ENCODE measurements at regions not wholly inside any gene's neighbourhood (a gene's known extent, or its start where the extent isn't known, plus 50 kb on each side); places are given as distances from the start of the nearest gene placed in this dataset.

- no peak for TF ChIP-seq PREB (CRISPR knock-in tag; IDR thresholded peaks at IDR 0.05; ENCODE audit: borderline replicate concordance)
- no peak for TF ChIP-seq GABPB1 (CRISPR knock-in tag; IDR thresholded peaks at IDR 0.05)
Measured at GRCh38 chr1:55673416-55673815, 458.3 kb upstream of the USP24 start (continued).

DNA sequence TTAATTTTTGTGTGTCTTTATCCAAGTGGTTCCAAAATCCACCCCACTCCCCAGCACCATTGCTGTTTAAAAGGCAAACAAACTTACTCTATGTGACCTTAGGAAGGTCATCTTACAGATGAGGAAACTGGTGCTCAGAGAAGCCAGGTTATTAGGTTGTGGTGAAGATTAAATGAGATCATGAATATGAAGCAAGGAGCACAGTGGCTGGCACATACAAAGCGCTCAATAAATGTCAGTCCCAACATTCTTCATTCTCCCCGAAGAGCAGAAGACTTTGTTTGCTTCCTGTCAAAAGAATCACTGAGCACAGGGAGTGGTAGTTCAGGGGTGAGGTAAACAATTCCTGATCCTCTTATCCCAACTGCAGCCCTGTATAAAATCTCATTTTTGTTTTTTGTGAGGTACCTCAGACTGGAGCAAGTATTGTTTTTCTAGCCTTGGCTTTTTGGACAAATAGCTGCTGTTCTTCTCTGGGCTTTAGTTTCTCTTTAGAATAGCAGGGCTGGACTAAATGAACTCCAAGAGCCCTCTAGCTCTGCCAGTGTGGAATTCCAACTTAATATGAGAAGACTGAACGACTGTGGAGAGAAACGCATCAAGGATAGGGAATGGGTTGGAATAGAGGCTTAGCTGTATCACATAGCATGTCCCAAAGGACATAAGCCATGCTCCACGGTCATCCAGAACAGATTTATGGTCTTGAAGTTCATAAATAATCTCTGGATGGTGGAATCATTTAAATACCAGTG, 455.3 kb upstream of the USP24 start:
- TF ChIP-seq E2F4 (CRISPR knock-in tag; IDR thresholded peaks at IDR 0.05; ENCODE audit: borderline replicate concordance, low read depth), result no peak
- ATAC-seq (no peak), DNase-seq (ENCODE audit: low spot score) (no peak)
- Mint-ChIP-seq H3K27me3 (ENCODE audit: low read depth) (no peaks in the 10 kb centered on the region), H3K36me3 (no peaks in the 10 kb centered on the region), H3K4me1 (no peaks in the 10 kb centered on the region), H3K4me3 (no peak overlapping the region), H3K27ac (no peak overlapping the region), H3K9me3 (no peaks in the 10 kb centered on the region)
- CTCF ChIA-PET, result no interaction called here
- POLR2A ChIA-PET, result no interaction called here

DNA sequence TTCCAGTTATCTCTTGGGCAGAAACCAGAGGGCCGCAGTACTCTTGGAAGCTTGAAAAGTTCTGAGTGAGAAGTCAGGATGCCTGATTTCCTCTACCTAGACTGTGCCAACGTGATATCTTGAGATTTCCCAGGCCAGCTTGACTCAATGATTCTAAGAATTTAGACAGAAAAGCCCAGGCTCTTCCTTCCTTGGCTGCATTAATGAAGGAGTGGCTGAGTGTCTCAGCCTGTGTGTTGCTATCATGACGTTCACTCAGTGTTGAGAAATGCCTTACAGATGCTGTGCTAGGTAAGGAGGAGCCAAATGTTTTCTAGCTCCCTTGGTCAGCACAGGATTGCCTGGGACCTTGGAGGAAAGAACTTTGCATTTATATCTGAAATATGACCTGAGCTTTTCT, 454.1 kb upstream of the USP24 start:
- Mint-ChIP-seq H3K4me1 (no peaks in the 10 kb centered on the region), H3K36me3 (no peaks in the 10 kb centered on the region), H3K9me3 (no peaks in the 10 kb centered on the region), H3K27ac (no peak overlapping the region), H3K27me3 (ENCODE audit: low read depth) (no peaks in the 10 kb centered on the region), H3K4me3 (no peak overlapping the region)
- DNase-seq (ENCODE audit: low spot score), result no peak
- TF ChIP-seq CREM (CRISPR knock-in tag; IDR thresholded peaks at IDR 0.05) (no peak), MXD4 (CRISPR knock-in tag; IDR thresholded peaks at IDR 0.05; ENCODE audit: borderline replicate concordance) (no peak), ESRRA (CRISPR knock-in tag; IDR thresholded peaks at IDR 0.05; ENCODE audit: borderline replicate concordance) (no peak), ZNF423 (CRISPR knock-in tag; IDR thresholded peaks at IDR 0.05) (no peak), ZNF671 (CRISPR knock-in tag; IDR thresholded peaks at IDR 0.05) (no peak), FOXK1 (CRISPR knock-in tag; IDR thresholded peaks at IDR 0.05) (no peak), ATF1 (CRISPR knock-in tag; IDR thresholded peaks at IDR 0.05) (no peak)
- TF ChIP-seq, protein P1, sequence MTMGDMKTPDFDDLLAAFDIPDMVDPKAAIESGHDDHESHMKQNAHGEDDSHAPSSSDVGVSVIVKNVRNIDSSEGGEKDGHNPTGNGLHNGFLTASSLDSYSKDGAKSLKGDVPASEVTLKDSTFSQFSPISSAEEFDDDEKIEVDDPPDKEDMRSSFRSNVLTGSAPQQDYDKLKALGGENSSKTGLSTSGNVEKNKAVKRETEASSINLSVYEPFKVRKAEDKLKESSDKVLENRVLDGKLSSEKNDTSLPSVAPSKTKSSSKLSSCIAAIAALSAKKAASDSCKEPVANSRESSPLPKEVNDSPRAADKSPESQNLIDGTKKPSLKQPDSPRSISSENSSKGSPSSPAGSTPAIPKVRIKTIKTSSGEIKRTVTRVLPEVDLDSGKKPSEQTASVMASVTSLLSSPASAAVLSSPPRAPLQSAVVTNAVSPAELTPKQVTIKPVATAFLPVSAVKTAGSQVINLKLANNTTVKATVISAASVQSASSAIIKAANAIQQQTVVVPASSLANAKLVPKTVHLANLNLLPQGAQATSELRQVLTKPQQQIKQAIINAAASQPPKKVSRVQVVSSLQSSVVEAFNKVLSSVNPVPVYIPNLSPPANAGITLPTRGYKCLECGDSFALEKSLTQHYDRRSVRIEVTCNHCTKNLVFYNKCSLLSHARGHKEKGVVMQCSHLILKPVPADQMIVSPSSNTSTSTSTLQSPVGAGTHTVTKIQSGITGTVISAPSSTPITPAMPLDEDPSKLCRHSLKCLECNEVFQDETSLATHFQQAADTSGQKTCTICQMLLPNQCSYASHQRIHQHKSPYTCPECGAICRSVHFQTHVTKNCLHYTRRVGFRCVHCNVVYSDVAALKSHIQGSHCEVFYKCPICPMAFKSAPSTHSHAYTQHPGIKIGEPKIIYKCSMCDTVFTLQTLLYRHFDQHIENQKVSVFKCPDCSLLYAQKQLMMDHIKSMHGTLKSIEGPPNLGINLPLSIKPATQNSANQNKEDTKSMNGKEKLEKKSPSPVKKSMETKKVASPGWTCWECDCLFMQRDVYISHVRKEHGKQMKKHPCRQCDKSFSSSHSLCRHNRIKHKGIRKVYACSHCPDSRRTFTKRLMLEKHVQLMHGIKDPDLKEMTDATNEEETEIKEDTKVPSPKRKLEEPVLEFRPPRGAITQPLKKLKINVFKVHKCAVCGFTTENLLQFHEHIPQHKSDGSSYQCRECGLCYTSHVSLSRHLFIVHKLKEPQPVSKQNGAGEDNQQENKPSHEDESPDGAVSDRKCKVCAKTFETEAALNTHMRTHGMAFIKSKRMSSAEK (CRISPR knock-in tag; IDR thresholded peaks at IDR 0.05; ENCODE audit: borderline replicate concordance), result no peak
- TF ChIP-seq, protein P2, sequence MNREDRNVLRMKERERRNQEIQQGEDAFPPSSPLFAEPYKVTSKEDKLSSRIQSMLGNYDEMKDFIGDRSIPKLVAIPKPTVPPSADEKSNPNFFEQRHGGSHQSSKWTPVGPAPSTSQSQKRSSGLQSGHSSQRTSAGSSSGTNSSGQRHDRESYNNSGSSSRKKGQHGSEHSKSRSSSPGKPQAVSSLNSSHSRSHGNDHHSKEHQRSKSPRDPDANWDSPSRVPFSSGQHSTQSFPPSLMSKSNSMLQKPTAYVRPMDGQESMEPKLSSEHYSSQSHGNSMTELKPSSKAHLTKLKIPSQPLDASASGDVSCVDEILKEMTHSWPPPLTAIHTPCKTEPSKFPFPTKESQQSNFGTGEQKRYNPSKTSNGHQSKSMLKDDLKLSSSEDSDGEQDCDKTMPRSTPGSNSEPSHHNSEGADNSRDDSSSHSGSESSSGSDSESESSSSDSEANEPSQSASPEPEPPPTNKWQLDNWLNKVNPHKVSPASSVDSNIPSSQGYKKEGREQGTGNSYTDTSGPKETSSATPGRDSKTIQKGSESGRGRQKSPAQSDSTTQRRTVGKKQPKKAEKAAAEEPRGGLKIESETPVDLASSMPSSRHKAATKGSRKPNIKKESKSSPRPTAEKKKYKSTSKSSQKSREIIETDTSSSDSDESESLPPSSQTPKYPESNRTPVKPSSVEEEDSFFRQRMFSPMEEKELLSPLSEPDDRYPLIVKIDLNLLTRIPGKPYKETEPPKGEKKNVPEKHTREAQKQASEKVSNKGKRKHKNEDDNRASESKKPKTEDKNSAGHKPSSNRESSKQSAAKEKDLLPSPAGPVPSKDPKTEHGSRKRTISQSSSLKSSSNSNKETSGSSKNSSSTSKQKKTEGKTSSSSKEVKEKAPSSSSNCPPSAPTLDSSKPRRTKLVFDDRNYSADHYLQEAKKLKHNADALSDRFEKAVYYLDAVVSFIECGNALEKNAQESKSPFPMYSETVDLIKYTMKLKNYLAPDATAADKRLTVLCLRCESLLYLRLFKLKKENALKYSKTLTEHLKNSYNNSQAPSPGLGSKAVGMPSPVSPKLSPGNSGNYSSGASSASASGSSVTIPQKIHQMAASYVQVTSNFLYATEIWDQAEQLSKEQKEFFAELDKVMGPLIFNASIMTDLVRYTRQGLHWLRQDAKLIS (CRISPR knock-in tag; IDR thresholded peaks at IDR 0.05; ENCODE audit: borderline replicate concordance), result no peak
- ATAC-seq, result no peak
- ChIA-PET POLR2A (no interaction called here), CTCF (no interaction called here)
